Ishikawa (cell line): ENCODE measurements at regions not wholly inside any gene's neighbourhood (a gene's known extent, or its start where the extent isn't known, plus 50 kb on each side); places are given as distances from the start of the nearest gene placed in this dataset.

Experiments used
- CEBPB ChIP-seq: IDR thresholded peaks from 2 replicates; pipeline ENCODE4 v1.6.1; 2012
- CREB1 ChIP-seq: IDR thresholded peaks from 2 replicates; pipeline ENCODE4 v1.6.1; 2012; ENCODE audit warnings: low read depth
- EGR1 ChIP-seq: IDR thresholded peaks from 2 replicates; pipeline ENCODE4 v1.6.1; 2012
- EP300 ChIP-seq: IDR thresholded peaks from 2 replicates; pipeline ENCODE4 v1.6.1; 2012; ENCODE audit warnings: borderline replicate concordance
- MAX ChIP-seq: IDR thresholded peaks from 2 replicates; pipeline ENCODE4 v1.6.1; 2012
- NFIC ChIP-seq: IDR thresholded peaks from 2 replicates; pipeline ENCODE4 v1.6.1; 2012
- RAD21 ChIP-seq: IDR thresholded peaks from 2 replicates; pipeline ENCODE4 v1.6.1; 2012; ENCODE audit warnings: low read depth
- REST ChIP-seq: IDR thresholded peaks from 2 replicates; pipeline ENCODE4 v1.6.1; 2012; ENCODE audit warnings: low read depth, mild to moderate bottlenecking
- TAF1 ChIP-seq: IDR thresholded peaks from 2 replicates; pipeline ENCODE4 v1.6.1; 2012; ENCODE audit warnings: low read depth, mild to moderate bottlenecking
- TCF12 ChIP-seq: IDR thresholded peaks from 2 replicates; pipeline ENCODE4 v1.6.1; 2012; ENCODE audit warnings: low read depth
- TEAD4 ChIP-seq: IDR thresholded peaks from 2 replicates; pipeline ENCODE4 v1.6.1; 2012
- USF1 ChIP-seq: IDR thresholded peaks from 2 replicates; pipeline ENCODE4 v1.6.1; 2012
- YY1 ChIP-seq: IDR thresholded peaks from 2 replicates; pipeline ENCODE4 v1.6.1; 2012; ENCODE audit warnings: low read depth
- ZBTB7A ChIP-seq: IDR thresholded peaks from 2 replicates; pipeline ENCODE4 v1.6.1; 2012; ENCODE audit warnings: low read depth

GRCh38 chr15:38905632-38906031, 341.0 kb upstream of the RASGRP1 start:
- no peak for TF ChIP-seq EGR1
- no peak for TF ChIP-seq CREB1
- no peak for TF ChIP-seq ZBTB7A
- no peak for TF ChIP-seq YY1
- no peak for TF ChIP-seq TEAD4
- no peak for TF ChIP-seq RAD21
- no peak for TF ChIP-seq TCF12
- TF ChIP-seq REST: no peak
- TF ChIP-seq TAF1: no peak
- no peak for TF ChIP-seq MAX
- no peak for TF ChIP-seq EP300
- TF ChIP-seq NFIC: no peak
- TF ChIP-seq CEBPB: no peak
- no peak for TF ChIP-seq USF1
